ENCODE measurements at regions not wholly inside any gene's neighbourhood (a gene's known extent, or its start where the extent isn't known, plus 50 kb on each side); places are given as distances from the start of the nearest gene placed in this dataset.
A peak's percentile ranks its signal among the peaks of the same experiment; 100 is the strongest.
"Not testable (repeated sequence)": the region's sequence is repeated elsewhere in the genome, so short reads cannot be mapped to it uniquely, and the experiment has no call there.

DNA sequence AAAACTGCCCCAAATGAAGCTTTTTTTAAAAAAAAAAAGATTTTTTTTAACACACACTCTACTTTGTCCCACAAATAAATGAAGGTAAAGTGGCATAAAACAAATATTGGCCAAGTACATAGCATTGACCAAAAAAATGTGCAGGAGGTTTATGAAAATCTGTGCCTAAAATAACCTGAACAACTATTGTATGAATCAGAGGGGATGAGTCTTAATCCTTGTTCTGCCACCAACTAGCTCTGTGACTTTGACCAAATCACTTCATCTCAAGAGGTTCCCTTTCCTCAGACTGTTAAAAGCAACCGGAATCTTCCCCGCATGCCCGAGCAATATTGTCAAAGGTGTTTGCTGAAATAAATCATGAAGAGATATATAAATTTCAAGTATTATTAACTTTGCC is 150.4 kb upstream of the NEBL start:
- no peak for DNase-seq

DNA sequence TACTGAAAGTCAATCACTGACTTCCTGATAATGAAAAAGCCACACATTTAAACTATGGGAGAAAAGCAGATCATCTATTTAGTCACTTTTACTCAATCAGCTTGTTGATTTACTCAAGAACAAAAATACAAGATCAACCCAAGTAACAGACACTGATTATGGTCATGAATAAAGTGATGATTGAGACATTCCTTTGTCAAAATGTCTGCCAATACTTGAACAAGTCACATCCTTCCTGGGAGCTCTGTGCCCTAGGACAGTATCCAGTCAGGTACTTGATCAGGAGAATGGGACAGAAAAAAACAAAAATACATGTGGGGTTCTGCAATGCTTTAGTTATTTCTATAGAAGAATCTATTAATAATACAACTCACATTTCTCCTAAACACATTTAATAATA is 150.0 kb upstream of the NEBL start:
- no peak for DNase-seq

DNA sequence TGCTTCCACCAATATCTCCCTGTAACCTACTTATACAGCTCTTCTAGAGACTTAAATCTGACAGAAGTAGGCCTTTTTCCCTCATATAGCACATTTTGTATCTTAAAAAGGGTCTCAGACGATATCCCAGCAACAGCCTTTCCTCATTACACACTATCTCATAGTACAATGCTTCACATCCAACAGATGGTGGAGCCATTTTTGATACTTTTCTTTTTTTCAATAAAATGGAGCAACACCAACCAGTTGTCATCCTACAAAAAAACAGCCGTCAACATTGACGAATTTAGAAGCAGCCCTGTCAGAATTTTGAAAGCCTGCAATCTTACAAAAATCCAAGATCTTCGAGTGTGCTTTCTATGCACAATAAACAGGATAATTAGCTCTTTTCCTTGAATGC is 145.9 kb upstream of the NEBL start:
- no peak for DNase-seq

DNA sequence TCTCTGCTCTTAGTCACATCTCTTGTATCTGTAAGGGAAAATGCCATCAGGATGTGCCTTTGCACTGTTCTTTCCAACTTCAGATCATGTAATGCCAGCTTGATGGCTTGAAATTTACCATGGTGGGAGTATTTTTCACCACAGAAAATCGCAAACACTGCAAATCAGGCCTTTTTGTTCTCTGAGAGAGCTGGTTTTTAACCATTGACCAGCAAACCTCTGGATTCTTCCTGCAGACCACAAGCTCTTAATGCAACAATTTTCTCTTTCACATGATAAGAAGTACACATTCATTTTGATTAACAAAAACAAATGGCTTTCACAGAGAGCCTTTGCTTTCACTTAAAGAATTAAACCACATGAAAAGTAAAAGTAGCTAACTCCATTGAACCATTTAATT is 145.4 kb upstream of the NEBL start:
- DNase-seq = no peak

DNA sequence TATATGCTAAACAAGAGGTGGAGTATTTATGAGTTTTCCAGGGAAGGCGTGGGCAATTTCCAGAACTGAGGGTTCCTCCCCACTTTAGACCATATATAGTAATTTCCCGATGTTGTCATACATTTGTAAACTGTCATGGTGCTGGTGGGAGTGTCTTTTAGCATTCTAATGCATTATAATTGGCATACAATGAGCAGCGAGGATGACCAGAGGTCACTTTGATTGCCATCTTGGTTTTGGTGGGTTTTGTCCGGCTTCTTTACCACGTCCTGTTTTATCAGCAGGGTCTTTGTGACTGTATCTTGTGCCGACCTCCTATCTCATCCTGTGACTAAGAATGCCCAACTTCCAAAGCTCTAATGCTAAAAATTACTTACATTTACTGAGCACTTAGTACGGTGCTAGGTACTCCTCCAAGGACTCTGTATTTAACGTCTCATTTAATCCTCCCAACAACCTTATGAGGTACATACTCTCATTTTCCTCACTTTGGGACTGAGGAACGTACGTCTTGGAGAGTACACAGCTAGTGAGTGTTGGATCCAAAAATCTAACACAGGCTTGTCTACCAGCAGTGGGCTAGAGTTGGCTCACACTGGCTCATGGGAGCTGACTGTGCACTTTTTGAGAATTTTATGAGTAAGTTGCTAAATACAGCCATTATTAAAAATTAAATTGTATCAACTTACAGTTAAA is 144.8 kb upstream of the NEBL start:
- DNase-seq = no peak

DNA sequence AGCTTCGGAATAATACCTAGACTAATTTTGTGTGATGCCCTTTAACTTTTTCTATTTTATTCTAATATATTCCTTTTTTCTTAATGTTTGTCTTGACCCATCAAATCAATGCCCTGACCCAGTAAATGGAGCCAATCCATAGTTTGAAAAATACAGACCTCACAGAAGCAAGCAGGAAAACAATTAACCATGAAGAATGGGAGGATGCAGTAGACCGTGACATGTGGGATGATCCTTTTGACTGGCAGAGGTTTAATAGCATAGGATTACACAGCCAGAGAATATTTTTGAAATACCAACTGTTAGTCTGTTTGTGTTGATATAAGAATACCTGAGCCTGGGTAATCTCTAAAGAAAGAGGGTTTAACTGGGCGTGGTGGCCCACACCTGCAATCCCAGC is 142.6 kb upstream of the NEBL start:
- peak; percentile 79 for DNase-seq

DNA sequence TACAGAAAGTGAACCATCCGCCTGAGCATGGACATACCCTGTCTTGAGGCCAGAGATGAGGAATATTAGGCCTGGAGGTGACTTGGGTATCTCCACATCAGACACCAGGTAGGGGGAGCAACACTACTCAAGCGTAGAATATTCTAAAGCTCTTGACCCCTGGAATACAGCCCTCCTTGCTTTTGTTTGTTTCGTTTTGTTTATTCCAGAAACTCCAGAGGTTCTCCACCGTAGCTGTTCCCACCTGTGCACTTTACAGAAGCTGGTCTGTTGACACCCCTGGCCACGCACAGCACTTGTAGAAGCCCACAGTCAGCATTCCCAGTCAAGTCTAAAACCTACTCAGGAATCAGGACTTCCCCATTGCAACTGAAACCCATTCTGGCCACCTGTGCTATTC is 139.6 kb upstream of the NEBL start:
- no peak for DNase-seq

DNA sequence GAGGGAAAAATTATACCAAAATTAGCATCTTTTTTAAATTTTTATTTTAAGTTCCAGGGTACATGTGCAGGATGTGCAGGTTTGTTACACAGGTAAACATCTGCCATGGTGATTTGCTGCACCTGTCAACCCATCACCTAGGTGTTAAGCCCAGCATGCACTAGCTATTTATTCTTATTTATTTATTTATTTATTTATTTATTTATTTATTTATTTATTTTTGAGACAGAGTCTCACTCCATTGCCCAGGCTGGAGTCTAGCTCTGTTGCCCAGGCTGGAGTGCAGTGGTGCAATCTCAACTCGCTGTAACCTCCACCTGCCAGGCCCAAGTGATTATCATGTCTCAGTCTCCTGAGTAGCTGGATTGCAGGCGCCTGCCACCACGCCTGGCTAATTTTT is 137.7 kb upstream of the NEBL start:
- not testable (repeated sequence) for DNase-seq

DNA sequence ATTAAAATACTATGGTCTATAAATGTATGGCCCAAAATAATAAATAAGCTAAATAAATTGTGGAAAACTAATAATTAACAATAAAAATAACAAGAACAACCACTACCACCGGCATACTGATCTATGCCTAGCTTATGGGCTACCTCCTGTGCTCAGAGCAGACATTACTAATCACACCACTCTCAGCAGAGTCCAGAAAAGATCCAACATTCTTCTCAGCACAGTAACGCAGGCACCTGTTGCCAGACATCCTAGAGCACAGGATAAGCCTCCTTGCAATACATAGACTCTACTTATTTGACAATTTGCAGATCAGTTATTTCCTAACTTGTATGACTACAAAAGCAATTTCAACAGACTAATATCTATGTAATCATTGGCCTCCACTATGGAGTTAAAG is 137.1 kb upstream of the NEBL start:
- no peak for DNase-seq

DNA sequence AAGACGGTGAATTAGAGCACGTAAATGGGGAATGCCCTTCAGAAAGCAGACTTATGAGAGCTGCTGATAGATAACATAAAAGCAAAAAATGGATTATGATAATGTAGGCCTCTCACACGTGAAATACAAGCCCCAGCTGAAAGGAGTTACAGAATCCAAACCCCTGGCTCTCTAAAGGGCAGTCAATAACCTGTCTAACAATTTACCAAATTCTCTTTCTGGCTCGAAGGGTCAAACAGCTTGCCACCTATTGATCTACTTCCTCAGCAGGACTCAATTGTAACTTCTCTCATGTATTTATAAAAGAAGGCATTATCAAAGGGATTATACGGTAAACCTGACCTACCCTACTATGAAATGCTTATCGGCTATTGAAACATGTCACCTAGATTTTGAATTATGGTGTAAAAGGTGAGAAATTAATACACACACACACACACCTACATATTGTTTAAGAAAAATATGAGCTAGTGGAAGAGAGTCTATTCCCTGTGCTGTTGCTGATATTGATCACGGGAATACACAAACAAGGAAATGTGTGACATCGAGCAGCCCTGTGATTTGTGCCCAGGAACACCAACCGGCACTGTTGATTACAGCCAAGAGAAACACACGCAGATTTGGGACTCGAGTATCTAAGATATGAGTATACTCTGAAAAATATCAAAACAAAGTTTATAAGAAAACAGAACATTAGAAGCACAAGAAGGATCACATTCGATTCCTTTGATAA is 135.6 kb upstream of the NEBL start:
- peak; percentile 74 for DNase-seq

DNA sequence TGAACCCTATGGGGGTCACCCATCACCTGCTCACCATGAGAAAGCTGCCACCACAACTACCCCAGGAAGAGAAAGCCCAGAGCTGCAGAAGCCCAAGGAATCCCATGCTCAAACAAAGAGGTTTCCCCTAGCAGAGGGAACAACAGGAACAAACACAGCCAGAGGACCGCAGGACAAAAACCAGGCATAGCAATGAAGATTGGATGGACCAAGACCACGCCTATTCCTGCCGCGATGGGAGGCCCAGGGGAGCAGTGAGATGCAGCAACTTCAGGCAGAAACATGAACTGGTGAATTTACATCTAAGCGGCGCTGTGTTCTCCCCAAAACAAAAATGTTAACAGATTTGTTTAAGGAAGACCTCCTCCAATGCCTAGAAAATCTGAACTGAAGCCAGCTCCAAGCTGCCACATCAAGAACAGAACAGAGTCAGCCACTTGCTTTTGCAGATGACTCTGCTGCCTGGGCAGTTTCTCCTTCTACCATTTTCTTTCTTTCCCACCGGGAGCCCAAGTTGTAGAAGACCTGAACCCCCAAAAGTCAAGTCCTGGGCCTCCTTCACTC is 134.2 kb upstream of the NEBL start:
- peak; percentile 81 for DNase-seq

DNA sequence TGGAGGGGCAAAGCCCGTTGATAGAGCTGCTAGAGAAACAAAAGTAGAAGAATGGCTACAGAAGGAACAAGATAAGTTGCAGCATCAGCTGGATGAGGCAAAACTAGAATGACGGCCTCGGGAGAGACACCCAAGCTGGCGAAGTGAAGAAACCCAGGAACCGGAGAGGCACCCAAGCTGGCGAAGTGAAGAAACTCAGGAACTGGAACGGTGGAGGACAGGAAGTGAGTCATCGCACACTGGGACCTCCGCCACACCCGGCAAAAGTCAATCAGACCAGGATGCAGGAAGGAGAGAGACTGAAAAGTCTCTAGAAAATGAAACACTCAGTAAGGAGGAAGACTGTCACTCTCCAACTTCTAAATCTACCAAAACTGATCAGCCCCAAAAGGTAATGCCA is 133.0 kb upstream of the NEBL start:
- no peak for DNase-seq

DNA sequence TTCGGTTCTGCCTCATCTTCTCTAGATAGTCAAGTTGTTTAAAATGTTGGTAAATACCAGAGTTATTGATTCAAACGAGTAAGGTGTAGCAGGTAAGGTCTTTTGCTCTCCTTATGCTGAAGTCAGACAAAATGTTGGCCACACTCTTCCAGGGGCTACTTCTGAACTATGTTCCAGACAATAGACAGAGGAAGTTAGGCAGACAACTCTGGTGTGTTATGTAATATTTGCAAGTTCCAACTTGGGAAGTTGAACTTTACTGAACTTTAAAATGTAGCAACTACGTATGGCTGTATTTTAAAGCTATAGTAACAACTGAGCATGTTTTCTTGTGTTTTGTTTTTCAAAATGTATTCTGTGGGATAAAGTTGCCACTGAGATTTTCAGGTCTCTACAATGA is 125.7 kb upstream of the NEBL start:
- DNase-seq = no peak

DNA sequence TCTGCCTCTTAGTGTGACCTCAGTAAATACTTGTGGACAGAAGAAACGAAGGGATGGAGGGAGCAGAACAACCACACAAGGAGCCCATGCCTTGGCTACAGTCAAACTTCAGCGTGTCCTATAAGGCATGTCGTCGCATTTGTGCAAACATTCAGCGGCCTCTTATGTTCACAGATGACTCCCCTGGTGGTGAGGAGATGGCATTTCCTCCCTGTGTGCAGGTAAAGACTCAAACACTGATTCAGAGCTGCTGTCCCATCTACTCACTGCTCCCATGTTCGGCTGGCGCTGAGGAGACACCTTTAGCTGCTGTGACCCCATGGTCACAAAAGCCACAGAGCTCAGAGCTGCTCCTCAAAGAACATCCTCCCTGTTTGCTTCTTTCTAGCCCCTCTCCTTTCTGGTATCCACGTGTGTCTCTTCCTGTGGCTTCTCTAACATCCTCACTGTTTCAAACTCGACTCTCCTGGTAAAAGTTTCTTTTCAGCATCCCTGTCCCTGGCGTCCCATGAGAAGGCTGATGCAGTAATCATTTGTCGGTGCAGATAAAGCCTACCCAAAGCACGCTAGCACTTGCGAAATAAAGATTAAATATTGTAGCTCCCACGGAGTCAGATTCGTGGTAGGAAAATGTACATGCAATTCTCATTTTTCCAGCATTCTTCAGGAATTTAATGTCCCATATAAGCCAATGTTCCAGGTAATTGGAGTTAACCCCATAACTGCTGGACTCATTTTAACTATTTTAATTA is 124.9 kb upstream of the NEBL start:
- peak; percentile 63 for DNase-seq

DNA sequence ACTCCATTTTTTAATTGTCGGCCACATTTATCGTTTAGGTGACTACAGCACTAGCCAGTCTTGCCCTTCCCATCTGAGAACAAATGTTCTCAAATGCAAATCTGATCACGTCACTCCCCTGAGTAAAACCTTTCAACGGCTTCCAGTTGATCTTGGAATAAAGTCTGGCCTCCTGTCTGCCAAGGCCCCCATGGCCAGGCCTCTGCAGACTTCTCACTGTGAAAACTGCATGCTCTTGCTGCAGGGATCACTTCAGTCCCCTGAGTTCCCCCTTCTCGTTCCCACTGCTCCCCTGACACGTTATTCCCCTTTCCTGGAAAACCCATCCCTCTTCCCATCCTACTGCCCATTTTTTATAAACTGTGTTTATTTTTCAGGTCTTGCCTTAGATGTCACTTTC is 124.1 kb upstream of the NEBL start:
- DNase-seq = no peak

DNA sequence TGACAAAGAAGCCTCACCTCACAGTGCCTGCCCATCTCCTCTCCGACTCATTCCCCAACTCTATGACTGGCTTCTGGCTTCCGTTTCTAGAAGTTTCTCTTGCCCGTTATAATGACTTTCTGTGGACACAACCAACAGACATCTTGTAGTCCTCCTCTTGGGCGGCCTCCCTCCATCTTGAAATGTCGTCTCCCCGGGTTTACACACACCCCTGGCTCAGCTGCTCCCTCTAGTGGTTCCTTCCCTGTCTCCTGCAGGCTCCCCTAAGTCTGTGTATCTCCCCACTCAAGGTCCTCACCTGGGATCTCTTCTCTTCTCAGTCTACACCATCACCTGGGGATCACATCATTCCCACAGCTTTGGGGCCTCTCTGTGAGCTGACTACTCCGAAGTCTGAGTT is 123.4 kb upstream of the NEBL start:
- DNase-seq = peak; percentile 82

DNA sequence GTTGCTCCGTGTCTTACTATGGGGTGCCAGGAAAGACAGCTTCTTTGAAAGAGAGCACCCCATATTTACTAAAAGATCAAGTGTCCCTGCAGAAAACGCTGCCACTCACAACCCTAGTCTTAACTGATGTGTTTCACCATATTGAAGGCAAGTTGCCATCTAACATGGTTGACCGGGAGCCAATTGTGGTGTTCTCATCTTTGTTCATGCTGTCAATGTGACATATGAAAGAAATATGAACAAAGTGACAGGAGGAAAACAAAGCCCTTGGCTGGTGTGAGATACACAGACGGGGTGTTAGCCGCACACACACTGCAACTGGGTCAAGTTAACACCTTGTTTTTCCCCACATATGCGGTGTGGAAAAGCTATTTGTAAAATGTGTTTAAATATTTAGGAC is 122.3 kb upstream of the NEBL start:
- no peak for DNase-seq

DNA sequence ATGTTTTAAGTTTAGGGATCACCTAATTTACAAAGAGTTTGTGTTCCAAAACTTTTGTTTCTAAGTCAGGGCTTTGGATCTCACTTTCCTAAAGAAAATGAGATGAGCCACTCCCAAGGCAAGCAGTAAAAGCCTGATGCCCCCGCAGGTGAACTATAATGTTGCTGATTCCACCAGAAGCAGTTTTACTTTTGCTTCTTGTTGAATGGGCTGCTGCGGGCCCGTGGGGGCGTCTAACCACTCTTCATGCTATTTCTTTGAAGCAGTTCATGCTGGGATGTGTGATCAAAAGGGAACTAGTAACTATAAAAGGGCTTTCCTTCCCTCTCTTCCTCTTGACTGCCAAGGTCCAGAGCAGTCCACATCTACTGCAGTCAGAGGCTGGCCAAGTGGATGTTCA is 118.7 kb upstream of the NEBL start:
- DNase-seq = no peak

DNA sequence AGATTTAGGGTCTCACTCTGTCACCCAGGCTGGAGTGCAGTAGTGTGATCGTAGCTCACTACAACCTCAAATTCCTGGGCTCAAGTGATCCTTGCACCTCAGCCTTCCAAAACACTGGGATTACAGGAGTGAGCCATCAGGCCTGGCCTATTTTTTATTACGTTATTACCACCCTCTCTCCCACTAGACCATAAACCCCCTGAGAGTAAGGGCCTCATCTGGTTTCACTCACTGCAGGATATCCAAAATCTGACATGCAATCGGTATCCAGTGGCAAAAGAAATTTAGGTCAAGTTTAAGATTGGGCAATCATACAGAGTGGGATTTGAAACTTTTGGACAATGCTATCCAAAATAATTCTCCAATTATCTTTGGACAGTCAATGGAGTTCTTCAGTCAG is 117.0 kb upstream of the NEBL start:
- no peak for DNase-seq

DNA sequence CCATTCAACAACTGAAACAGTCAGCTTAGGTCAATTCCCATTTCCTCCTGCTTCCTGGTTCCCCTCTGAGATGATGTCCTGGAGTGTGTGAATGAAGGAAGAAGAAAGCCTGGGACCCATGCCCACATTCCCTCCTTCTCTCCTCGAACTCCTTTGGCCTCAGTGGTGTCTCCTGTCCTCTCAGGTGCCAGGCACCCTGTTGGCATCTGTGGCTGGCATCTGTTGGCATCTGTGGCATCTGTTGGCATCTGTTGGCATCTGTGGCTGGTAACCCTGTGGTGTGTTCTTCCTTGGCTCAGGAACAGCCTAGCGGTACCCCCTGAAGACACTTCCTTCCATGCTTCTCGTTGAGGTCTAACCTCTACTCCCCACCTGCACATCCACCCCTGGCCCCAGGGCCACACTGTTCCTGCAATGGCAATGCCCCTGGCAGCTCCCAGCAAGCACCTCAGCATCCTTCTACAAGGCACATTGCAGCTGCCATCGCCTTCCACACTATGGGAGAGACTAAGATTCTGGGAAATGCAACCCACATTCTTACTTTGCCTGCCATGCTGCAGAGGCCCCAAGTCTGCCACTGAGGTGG is 114.4 kb upstream of the NEBL start:
- DNase-seq = no peak

DNA sequence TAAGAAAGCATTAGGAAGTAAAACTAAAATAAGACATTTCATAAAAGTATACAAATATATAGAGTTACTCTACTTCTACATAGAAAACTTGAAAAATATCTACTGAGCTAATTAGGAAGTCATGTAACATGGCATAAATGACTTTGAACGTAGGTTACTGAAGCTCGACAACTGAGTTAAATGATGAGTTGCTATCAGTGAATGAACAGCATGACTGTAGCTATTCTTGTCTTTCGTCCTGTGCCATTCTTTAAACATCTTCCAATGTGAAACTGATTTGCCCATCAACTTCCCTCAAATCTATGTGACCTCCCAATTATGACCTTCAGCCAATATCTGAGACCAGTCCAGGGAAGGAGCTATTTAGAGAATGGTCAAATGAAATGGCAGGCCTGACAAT is 113.5 kb upstream of the NEBL start:
- DNase-seq = no peak

DNA sequence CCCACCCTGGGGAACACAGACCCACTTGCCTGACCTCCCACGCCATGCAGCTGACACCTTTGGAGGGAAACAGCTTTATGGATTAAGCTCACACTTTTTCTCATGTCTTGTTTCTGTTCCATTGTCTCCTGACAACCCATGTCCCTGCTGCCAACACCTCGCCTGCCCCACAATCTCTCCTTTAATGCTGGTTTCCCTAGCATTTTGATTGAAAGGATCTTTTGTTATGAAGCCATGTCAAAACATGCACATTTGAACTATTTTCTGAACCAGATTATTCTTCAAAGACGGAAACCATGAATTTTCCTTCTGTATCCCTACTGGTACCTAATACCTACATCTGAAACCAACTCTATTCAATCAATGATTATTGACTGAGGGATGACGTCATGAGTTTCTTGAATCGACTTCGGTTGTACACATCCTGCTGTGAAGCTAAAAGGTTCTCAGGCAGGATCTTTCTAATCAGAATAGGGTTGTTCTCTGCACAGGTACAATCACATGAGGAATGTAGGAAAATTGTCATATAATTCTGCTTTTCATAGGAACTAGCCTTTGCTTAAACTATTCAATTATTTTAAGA is 106.2 kb upstream of the NEBL start:
- DNase-seq = peak; percentile 87
